Neural progenitor cell (in vitro differentiated cells): ENCODE measurements at regions not wholly inside any gene's neighbourhood (a gene's known extent, or its start where the extent isn't known, plus 50 kb on each side); places are given as distances from the start of the nearest gene placed in this dataset.

Experiments used
- CTCF ChIP-seq: fragments of 200-600 bp; sonication (generic); IDR thresholded peaks from 2 replicates; pipeline ENCODE4 v1.5.1; 2017; ENCODE audit warnings: antibody characterized with exemption, mild to moderate bottlenecking
- EZH2 ChIP-seq: fragments of 200-600 bp; sonication (generic); IDR thresholded peaks from 2 replicates; pipeline ENCODE4 v1.6.1; 2017; ENCODE audit warnings: antibody characterized with exemption, mild to moderate bottlenecking, moderate library complexity

GRCh38 chr18:73246763-73247162 is 379.0 kb upstream of the NETO1 start:
- no peak for TF ChIP-seq CTCF
- no peak for TF ChIP-seq EZH2
